ENCODE measurements at regions not wholly inside any gene's neighbourhood (a gene's known extent, or its start where the extent isn't known, plus 50 kb on each side); places are given as distances from the start of the nearest gene placed in this dataset.

DNA sequence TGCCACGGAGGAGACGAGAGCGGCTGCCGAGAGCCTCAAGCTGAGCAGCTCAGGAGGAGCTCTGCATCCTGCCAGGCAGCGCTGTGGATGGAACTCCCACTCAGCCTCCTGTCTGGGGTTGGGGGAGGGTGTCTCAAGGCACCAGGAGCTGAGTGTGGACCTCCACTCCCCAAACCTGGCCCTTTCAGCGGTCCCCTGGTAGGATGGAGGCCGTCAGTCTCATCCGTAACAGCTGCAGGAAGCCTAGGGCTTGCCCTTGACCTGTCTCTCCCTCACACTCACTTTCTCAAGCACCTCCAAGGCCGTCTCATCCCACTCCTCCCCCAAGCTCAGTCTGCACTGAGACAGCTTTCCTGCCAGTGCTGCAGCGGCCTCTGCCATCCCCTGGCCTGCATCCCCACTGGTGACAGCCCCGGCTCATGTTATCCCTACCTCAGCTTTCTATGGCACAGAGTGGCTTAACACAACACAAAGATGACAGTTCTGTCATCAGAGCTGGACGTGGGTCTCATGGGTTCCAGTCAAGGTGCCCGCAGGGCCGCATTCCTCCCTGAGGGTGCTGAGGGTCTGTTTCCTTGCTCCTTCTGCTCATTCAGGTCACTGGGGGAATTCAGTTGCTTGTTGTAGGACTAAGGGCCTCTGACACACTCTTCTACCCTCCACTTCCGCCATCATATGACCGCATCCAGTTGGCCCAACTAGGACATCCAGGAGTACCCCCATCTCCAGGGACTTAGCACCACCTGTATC lies 341.9 kb upstream of the B3GAT1 start:
- no peak overlapping the region for H3K27ac ChIP-seq (replicated peaks)
- TF ChIP-seq, protein P1, sequence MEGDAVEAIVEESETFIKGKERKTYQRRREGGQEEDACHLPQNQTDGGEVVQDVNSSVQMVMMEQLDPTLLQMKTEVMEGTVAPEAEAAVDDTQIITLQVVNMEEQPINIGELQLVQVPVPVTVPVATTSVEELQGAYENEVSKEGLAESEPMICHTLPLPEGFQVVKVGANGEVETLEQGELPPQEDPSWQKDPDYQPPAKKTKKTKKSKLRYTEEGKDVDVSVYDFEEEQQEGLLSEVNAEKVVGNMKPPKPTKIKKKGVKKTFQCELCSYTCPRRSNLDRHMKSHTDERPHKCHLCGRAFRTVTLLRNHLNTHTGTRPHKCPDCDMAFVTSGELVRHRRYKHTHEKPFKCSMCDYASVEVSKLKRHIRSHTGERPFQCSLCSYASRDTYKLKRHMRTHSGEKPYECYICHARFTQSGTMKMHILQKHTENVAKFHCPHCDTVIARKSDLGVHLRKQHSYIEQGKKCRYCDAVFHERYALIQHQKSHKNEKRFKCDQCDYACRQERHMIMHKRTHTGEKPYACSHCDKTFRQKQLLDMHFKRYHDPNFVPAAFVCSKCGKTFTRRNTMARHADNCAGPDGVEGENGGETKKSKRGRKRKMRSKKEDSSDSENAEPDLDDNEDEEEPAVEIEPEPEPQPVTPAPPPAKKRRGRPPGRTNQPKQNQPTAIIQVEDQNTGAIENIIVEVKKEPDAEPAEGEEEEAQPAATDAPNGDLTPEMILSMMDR (IDR thresholded peaks at IDR 0.05; ENCODE audit: borderline replicate concordance): no peak
- no peak for DNase-seq
- H3K27me3 ChIP-seq (ENCODE audit: low read depth): peaks cover 90% of the 10 kb centered on the region
- peaks cover 6% of the 10 kb centered on the region for H3K9me3 ChIP-seq (replicated peaks)
- H3K4me1 ChIP-seq: no peaks in the 10 kb centered on the region
- intact Hi-C loops (cut with micrococcal nuclease): no loop called here
- H3K4me3 ChIP-seq: no peak overlapping the region
- no peaks in the 10 kb centered on the region for H3K36me3 ChIP-seq

DNA sequence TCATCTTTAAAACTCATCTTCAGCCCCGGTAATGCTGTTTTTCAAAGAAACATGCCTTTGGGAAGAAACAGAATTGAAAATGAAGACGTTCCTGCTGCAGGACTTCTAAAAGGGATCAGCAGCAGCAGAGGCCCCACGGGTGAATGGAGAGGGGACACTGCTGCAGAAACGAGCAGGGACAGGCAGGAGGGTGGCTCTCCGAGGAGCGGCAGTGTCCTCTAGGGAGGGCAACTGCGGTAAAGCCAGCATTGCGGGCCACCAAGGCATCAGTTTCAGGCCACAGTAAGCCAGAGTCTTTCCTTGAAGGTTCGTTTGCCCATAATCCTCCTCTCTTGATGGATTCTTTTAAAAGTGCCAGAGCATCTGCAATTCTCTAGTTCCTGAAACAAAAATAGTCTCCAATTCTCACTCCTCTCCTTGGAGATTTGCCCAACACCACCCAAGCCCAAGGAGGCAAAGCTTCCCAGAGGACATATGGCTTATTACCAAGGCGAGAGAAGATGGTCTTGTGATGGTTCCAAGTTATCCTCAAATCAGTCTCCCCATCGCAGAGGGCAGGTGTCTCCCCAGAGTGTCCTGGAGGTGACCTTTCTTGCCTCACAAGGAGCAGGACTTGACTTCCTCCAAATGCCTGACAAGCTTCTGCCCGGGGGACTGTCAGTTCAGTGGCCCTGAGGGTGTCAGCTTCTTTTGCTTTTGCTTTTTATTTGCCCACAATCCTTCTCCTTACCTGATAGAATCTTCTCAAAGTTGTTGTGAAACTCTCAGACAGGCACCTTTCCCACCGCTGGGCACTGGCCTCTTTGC lies 341.1 kb upstream of the B3GAT1 start:
- H3K27me3 ChIP-seq (ENCODE audit: low read depth): peaks cover 91% of the 10 kb centered on the region
- no peak for DNase-seq
- no peaks in the 10 kb centered on the region for H3K36me3 ChIP-seq
- intact Hi-C loops (cut with micrococcal nuclease): no loop called here
- no peak overlapping the region for H3K4me3 ChIP-seq
- no peaks in the 10 kb centered on the region for H3K4me1 ChIP-seq
- TF ChIP-seq, protein P1 (IDR thresholded peaks at IDR 0.05; ENCODE audit: borderline replicate concordance): no peak
- no peak overlapping the region for H3K27ac ChIP-seq (replicated peaks)
- H3K9me3 ChIP-seq (replicated peaks): peaks cover 14% of the 10 kb centered on the region

DNA sequence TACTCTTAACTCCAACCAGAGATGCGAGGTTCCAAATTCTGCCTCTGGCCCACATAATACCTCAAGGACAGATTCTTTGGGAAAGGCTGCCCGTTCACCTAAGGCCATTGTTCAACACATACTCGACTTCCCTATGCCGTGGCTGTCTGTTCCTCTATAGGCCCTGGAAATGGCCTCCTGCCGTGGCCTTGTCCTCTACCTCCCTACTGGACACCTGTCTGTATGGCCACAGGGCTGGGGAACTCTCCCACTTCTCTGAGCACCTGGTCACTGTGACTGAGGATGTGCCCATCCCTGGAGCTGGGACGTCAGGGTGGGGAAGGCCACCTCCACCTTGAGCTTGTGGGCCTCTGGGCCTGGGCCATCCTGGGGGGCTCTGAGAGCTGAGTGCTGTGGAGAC lies 340.5 kb upstream of the B3GAT1 start:
- Histone ChIP-seq H3K4me1 (no peaks in the 10 kb centered on the region), H3K27me3 (ENCODE audit: low read depth) (peaks cover 89% of the 10 kb centered on the region), H3K9me3 (replicated peaks) (peaks cover 20% of the 10 kb centered on the region), H3K27ac (replicated peaks) (no peak overlapping the region), H3K4me3 (no peak overlapping the region), H3K36me3 (no peaks in the 10 kb centered on the region)
- TF ChIP-seq, protein P1 (IDR thresholded peaks at IDR 0.05; ENCODE audit: borderline replicate concordance): no peak
- DNase-seq: no peak
- intact Hi-C loops (cut with micrococcal nuclease): no loop called here

DNA sequence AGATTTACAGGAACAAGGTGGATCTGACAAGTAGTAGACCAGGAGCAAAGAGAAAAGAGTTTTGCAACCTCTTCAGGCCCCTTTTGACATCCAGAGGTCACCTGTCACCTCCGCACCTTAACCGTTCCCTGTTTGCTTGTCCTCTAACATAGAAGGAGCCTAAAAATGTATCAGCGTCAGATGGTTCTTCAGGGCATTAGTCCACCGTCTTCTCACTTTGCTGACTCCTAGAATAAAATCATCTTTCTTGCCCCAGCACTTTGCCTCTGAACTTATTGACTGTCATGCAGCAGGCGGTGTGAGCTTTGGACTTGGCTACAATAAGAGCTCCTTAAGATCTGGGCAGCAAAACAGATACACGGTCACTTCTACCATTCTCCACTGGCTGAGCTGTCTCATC lies 339.7 kb upstream of the B3GAT1 start:
- Histone ChIP-seq H3K4me1 (no peaks in the 10 kb centered on the region), H3K27ac (replicated peaks) (no peak overlapping the region), H3K4me3 (no peak overlapping the region), H3K27me3 (ENCODE audit: low read depth) (peaks cover 81% of the 10 kb centered on the region), H3K36me3 (no peaks in the 10 kb centered on the region), H3K9me3 (replicated peaks) (peaks cover 28% of the 10 kb centered on the region)
- intact Hi-C loops (cut with micrococcal nuclease): no loop called here
- DNase-seq: no peak
- TF ChIP-seq, protein P1 (IDR thresholded peaks at IDR 0.05; ENCODE audit: borderline replicate concordance): no peak

DNA sequence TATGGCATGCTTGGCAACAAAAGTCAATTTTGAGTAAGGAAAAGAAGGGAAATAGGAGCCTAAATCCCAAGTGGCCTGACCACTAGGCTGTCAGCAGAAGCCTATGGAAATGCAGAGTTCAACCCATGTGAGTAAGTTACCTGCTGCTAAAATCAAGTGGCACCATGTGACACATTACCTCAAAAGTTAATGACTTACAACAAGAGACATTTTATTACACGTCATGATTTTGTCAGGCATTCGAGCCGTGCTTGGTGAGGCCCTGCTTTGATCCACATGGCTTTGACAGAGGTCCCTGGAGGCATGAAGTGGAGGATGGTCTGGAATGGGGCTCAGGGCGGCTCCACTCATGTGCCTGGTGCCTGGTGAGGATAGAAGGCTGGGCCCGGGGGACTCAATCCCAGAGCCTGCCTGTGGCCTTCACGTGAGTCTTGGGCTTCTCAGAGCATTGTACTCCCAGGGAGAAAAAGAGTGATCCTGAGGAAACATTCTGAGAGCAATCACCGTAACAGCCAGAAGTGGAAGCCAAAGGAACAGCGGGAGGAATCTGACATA lies 339.1 kb upstream of the B3GAT1 start:
- peaks cover 34% of the 10 kb centered on the region for H3K9me3 ChIP-seq (replicated peaks)
- H3K4me3 ChIP-seq: no peak overlapping the region
- H3K4me1 ChIP-seq: no peaks in the 10 kb centered on the region
- TF ChIP-seq, protein P1 (IDR thresholded peaks at IDR 0.05; ENCODE audit: borderline replicate concordance): no peak
- H3K27ac ChIP-seq (replicated peaks): no peak overlapping the region
- intact Hi-C loops (cut with micrococcal nuclease): no loop called here
- no peak for DNase-seq
- H3K36me3 ChIP-seq: no peaks in the 10 kb centered on the region
- H3K27me3 ChIP-seq (ENCODE audit: low read depth): peaks cover 76% of the 10 kb centered on the region

All from left ventricle myocardium inferior (tissue), 1 donor.